ENCODE measurements at regions not wholly inside any gene's neighbourhood (a gene's known extent, or its start where the extent isn't known, plus 50 kb on each side); places are given as distances from the start of the nearest gene placed in this dataset.

GRCh38 chr2:118599141-118599540 lies 248.3 kb downstream of the EN1 start:
- TF ChIP-seq CTCF (IDR thresholded peaks at IDR 0.05; ENCODE audit: low read depth, low read length, poor library complexity, severe bottlenecking) (no peak), EZH2phosphoT487 (IDR thresholded peaks at IDR 0.05; ENCODE audit: borderline replicate concordance, low read length) (no peak)

Data from DOHH2 (cell line).